NCI-H1436 (cell line): ENCODE measurements at regions not wholly inside any gene's neighbourhood (a gene's known extent, or its start where the extent isn't known, plus 50 kb on each side); places are given as distances from the start of the nearest gene placed in this dataset.

ENCODE experiments used
- DNase-seq: peaks from one replicate; lab custom pipeline; 2025; lab: John Stamatoyannopoulos, UW

DNA sequence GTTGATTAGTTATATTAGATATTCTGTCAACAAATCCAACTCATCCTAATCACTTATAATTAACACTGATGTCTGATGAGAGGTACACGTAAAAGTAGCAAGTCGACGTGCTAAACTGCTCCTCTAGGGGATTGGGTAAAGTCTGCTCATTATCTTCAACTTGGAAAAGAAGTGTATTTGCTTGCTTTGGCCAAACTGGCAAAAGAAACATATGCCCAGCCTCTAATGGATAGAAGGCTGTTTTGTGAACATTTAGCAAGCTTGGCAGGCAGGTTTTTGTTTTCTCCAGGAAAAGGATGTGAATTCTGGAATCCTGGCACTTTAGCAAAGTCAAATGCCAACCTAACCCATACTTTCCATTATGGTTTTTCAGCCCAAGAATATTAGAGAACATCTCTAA, 264.8 kb downstream of the TBL1XR1 start:
- DNase-seq, result no peak

DNA sequence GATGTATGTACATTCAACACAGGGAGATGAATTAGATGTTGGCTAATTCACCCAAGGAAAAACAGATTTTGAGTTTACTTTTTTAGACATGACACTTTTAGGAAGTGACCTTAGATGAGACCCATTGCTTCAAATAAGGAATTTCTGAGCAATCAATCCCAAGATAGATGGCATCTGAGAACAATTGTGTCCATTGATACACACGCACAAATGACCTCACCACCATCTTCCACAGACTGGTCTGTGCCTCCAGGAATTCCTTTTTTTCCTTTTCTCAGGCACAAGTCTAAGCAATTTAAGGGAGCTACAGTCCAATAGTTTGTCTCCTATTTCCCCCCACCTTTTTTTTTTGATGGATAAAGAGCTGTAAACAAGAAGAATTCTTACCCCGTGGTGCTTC, 265.3 kb downstream of the TBL1XR1 start:
- no peak for DNase-seq

DNA sequence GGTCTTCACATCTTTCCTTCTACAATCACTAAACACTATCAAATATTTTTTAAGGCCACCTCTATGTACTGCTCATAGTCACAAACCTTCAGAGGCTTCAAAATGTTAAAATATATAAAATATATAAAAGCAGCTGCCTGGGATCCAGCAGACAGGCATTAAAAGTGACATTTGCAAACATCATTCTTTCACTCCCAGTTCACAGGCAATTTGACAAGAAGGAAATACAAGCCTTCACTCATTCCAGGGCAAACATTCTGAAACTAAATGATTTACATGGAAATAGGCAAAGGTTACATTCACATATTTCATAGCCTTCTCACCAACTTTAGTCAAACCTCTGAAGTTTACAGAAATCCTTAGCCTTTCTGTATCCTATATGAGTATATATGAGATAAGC, 266.3 kb downstream of the TBL1XR1 start:
- DNase-seq, result no peak

DNA sequence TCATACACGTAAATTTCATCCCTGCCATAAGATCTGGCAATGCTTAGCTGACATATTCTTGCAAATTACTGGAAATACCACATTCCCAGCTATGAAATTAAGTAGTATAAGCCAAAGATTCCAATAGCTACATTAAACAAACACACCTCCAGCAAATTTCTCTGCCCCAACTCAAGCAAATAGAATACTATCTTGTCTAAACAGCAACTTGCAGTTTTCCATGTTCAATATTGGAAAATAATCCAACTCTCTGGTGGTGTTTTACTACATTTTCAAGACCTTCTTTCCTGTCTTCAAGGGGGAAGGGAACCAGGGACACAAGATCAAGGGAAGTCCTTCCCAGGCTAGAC, 268.7 kb downstream of the TBL1XR1 start:
- DNase-seq, result no peak

DNA sequence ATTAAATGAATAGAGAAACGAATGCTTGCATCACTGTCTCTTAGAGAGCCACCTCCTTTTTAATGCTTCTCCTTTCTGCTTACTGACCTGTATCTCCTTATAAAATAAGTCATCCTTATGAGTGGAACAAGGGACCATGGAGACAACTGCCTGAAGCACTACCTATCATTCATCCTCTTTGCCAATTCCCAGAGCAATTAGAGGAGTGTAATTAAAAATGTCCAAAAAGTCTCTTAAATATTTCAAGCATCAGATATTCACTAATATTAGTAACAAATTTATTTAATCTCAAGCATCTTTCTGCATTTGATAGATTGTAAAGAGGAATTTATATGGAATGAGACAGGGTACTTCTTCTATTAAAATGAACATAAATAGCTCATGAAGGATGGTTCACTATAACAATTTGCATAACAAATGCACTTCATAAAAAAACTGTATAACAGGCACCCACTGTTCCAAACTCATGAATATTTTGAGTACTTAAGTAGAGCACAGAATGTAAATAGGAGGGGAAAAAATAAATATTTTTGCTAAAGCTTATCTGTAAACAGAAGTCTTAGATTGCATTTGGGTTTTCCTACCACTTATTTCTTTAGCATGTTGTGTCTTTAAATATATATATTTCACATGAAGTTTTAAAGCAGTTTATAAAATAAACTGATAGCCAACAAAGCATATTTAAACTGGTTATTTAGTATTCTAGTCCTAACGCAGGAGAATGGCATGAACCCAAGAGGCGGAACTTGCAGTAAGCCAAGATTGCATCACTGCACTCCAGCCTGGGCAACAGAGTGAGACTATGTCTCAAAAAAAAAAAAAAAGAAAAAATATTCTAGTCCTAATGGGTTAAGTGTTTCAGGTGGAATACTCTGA, 269.3 kb downstream of the TBL1XR1 start:
- no peak for DNase-seq

DNA sequence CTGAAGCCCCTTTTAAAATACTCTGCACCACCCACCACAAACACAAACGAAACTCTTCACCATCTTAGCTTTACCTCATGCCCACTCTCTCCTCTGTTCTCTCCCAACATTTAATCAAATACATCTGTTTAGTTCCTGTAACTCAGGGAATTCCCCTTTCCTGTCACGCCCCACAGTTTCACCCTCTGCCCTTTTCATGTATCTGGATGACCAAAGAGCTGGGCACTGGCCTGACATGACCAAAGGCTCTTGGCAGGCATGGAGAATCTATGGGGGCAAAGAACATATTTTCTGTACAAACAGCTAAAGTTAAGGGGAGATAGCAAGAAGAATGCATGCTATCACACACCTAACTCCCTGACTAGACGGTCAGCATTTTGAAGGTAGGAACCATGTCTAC, 270.0 kb downstream of the TBL1XR1 start:
- DNase-seq, result no peak

DNA sequence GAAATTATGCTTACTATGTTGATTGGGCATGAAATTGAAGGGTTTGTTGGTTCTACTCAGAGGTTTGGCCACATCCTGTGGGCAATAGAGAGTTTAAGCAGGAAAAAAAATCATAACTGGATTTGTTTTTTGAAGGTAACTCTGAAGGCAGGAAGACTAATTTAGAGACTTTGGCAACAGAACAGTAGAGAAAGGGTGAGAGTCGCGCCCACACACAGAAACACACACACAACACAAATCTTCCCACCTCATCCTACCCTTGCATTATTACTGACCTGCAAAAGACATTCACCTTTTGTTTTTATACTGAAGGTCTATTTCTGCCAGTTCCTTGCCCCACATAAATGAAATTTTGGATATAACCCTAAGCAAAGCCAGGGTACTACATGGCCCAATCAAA, 270.6 kb downstream of the TBL1XR1 start:
- no peak for DNase-seq

DNA sequence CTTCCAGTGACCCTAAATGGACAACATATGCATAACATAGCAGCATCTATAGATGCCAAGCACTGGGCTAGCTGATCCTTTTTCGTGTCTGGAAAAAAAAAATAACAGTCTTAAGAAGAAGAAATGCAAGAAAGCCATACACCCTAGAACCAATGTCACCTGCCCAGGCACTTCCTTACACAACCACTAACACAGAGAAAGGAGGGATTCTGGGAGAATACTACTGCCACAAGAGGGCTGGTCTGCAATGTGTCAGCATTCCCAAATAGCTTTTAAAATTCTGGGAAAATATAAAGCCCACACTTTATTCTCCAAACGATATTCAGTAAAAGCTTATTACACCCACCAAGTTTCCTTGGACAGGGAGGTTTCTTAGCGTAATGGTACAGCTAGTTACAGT, 271.2 kb downstream of the TBL1XR1 start:
- DNase-seq, result no peak

DNA sequence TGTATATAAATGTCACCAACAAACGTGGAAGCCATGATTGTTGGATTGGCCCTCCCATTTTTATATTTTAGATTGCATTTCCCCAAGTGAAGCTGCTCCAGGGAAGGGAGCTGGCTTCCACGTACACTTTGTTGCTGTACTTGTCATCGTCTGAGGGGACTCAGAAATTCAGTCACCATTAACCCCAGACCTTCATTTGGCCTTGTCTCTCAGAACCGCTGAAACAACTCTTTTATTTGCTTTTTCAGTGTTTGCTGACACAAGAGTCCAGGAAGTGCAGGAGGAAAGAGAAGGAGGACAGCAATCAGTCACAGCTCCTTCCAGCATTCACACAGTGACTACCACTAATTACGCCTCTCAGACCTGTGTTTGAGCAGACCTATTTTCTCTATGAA, 276.5 kb downstream of the TBL1XR1 start:
- peak; percentile 73 for DNase-seq

DNA sequence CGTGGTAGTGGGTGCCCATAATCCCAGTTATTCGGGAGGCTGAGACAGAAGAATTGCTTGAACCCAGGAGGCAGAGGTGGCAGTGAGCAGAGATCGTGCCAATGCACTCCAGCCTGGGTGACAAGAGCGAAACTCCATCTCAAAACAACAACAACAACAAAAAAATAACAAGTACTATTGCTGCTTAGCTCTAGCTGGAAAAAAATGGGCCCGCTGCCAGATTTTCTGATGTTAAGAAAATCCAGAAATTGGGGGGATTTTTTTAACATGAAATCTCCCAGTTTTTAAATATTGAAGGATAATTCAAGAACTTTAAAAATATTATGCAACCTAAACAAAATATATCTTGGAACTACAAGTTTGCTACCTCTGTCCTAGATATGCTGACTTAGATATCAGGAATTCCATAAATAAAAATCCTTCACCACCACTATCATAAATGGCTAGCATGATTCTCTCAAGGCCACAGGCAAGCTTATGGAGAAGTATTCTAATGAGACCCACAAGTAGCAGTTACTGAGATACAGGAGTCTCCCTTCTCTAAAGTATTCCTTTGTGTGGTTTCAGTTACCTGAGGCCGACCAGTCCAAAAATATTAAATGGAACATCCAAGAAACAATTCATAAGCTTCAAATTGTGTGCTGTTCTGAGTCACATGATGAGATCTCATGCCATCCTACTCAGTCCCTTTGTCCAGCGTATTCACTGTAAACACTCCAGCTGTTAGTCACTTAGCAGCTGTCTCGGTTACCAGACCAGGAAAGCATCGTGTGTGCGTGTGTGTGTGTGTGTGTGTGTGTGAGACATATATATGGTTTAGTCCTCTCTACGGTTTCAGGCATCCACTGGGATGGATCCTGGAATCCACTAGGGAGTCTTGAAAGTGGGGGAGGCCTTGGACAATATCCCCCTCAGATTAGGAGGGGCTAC, 277.2 kb downstream of the TBL1XR1 start:
- DNase-seq, result peak; percentile 54

DNA sequence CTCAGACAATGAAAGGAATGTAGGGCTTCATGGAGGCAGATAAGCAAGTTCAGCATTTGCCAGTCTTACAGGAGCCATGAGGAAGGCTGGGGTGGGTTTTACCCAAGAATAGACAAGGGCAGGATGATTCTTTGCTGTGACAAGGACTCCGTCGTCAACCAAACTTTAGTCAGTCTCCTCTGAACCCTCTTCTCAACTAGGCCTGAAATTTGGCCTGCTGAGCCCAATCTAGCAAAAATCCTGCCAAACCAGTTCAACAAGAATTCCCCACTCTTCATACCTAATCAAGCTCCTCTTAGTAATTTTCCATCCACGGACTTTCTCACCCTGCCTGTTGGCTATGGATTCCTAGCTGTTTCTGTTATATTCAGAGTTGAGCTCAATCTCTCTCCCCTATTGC, 280.5 kb downstream of the TBL1XR1 start:
- DNase-seq, result no peak

DNA sequence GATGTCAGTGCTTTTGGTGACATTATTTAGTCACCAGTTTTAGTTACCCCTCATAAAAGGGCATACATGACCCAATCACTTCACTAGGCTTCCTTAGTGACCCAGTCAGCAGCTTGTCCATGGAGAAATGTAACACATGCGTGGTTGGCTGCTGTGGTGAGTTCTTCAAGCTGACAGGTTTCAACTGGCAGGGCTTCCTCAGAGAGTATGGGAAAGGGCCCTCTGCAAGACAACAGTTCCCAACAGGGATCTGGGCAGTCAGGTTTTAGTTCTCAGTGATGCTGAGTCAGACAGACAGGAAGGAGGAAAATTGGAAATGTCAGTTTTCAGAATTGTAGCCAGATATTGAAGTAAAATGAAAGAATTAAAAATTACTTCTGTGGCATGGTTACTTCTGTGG, 282.5 kb downstream of the TBL1XR1 start:
- no peak for DNase-seq

DNA sequence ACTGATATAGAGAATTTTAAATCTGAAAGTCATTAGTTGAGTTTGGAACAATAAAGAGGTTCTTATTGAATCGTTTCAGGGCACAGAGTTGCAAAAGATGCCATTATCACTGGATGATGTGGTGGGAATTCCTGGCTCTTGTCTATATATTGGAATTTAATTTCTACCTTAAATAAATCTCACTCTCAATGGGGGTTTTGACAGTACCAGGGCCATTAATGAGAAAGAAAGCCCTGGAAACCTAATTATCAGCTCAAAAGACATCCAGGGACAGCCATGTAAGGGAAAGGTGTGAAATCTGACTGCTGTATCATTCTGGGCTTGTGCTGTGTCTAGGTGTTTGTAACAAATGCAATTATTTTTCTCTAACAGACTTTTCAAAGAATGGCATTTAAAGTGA, 285.7 kb downstream of the TBL1XR1 start:
- DNase-seq, result no peak

DNA sequence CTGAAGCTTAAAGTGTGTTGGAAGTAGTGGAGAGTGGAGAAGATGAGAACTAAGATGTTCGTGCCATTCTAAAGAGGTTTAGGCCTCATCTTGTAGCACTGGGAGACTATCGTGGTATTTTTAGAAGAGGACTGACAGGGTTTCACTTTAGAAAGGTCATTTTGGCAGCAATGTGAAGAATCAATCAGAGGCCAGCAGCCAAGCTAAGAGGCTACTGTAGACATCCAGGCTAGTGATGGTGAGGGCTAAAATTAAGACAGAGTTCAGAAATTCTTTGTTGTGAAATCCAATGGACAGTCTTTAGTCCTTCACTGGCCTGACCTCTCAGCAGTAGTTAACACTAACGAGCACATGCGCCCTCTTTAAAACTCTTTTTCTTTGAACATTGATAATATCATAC, 288.2 kb downstream of the TBL1XR1 start:
- no peak for DNase-seq

DNA sequence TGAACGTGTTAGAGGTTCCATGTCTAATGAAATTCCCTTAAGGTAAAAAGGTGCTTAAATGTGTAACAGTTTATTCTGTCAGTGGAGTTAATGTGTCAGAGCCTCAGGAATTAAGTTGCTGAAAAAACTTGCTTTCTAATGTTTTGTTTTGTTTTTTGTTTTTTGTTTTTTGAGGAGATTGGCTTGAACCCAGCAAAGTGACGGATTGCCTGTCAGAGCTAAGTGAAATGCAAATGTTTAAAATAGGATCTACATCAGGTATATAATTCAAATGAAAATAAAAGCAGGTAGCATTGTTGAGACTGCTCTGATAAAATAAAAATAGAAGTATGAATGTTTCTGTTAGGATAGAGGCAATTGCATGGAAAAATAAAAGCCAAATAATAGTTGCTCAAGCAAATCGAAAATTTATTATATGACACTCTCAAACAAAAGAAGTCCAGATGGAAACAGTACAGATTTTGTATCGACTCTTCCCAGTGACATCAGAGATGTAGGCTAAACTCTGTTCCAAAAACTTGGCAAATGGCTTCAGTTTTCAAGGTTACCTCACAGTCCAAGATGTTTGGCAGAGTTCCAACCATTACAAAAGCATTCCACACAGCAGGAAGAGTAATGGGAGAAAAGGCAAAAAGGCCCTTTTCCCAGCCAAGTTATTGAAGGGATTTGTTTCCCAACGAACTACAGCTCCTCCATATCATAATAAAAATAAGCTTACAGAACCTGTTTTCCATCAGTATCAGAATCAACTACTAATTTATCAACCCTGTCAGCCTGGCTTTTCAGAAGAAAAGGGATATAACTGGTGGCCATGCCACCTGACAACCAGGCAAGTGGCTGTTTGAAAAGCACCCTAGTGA, 291.0 kb downstream of the TBL1XR1 start:
- DNase-seq, result no peak

DNA sequence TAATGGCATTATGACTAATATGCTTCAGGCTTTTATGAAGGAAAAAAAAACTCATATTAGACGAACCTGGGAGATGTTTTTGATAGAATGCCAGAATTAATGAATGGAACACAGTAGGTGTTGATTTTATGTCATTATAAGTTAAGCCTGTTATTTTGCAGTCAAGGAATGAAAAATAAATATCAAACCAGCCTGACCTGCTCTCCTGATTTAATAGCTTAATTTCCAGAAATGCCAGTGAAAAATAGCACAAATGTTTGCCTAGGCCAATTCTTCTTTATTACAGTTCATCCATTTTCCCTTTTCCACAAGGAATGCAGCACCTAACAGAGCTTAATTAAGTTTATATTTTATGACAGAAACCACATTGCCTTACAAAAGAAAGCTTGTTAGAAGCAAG, 292.0 kb downstream of the TBL1XR1 start:
- DNase-seq, result no peak

DNA sequence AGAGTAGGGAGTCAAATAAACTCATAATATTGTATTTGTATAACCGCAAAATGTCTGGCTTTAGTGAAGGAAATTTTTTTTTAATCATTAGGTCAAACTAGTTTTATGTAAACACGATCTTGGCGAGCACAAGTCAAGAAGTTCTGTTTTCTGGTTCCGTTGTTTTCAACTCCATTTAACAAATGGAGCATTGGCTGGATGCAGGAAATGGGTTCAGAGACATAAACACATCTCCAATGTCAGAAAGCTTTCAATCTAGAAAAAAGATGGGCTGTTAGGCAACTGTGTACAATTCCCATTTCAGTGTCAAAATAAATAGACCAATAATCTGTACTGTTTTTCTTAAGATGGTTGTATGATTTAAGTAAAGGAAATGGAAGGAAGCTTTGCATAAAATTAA, 292.8 kb downstream of the TBL1XR1 start:
- no peak for DNase-seq

DNA sequence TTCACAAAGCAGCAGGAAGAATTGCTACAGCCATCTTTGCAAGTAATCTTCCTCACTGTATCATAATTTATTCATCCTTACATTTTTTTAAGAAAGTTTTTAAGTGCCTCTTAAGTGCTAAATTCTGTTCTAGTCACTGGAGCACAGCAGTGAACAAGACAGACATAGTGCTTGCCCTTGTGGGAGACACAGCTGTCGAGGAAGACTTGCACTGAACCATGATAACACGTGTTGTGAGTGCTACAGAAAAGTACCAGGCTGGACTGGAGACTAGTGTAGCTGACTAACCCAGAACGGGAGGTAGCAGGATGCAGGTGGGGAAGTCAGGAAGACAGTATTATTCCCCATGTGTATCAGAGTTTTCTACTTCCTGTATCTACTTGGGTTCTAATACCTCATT, 300.6 kb downstream of the TBL1XR1 start:
- no peak for DNase-seq

DNA sequence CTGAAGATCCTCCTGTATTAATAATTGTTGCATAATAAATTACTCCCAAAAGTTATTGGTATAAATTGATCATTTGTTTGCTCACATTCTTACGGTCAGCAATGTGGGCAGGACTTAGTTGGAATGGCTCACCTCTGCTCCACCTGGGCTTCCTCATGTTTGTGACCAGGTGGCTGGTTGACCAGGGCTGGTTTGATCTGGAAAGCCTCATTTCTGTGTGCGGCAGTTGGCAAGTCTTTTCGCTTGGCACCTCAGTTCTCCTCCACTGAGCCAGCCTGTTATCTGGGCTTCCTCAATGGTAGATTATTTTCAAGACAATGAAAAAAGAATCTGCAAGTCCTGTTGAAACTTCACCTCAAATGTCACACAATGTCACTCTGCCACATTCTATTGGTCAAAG, 301.1 kb downstream of the TBL1XR1 start:
- no peak for DNase-seq

DNA sequence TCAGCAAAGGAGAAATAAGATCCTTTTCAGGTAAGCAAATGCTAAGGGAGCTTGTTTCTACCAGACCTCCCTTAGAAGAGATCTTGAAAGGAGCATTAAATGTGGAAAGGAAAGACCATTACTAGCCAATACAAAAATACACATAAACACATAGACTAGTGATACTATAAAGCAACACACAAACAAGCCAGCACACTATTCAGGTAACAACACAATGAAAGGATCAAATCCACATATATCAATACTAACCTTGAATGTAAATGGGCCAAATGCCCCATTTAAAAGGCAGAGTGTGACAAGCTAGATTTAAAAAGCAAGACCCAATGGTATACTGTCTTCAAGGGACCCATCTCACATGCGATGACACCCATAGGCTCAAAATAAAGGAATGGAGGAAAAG, 317.6 kb downstream of the TBL1XR1 start:
- DNase-seq, result no peak

DNA sequence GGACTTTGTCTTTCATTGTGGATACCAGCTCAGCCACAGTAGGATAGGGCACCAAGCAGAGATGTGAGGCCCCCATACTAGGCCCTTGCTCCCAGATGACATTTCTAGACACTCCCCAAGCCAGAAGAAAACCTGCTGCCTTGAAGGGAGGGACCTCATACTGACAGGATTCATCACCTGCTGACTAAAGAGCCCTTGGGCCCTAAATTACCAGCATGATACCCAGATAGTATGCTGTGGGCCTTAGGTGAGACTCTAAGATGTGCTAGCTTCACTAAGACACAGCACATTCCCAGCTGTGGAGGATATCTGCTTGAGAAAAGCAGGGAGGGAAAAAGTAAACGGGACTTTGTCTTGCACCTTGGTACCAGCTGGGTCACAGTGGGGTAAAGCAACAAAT, 324.0 kb downstream of the TBL1XR1 start:
- DNase-seq, result no peak

DNA sequence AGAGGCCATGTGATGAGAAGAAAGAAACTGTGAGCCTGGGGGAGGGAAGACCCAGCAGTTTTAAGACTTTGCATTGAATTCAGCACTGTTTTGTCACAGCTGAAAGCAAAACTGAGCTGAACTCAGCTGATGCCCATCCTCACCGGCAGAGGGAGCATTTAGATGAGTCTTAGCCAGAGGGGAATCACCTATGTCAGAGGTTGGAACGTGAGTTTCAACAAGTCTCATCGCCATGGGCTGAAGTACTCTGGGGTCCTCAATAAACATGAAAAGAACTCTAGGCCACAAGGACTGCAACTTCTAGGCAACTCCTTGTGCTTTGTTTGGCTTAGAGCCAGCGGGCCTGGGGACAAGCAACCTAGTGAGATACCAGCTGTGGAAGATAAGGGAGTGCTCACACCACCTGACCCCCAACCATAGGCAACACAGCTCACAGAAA, 324.5 kb downstream of the TBL1XR1 start:
- peak; percentile 31 for DNase-seq
